ENCODE measurements at regions not wholly inside any gene's neighbourhood (a gene's known extent, or its start where the extent isn't known, plus 50 kb on each side); places are given as distances from the start of the nearest gene placed in this dataset.

- no peaks in the 10 kb centered on the region for H3K9me3 Mint-ChIP-seq (ENCODE audit: unreplicated experiment)
- no peak for TF ChIP-seq CTCF (IDR thresholded peaks at IDR 0.05; ENCODE audit: unreplicated experiment)
- no peaks in the 10 kb centered on the region for H3K4me1 Mint-ChIP-seq (ENCODE audit: insufficient read depth, unreplicated experiment)
- H3K27me3 Mint-ChIP-seq (ENCODE audit: insufficient read depth, unreplicated experiment), result no peaks in the 10 kb centered on the region
- POLR2A ChIA-PET, result no interaction called here
- CTCF ChIA-PET, result no interaction called here
- no peak overlapping the region for H3K4me3 Mint-ChIP-seq (ENCODE audit: unreplicated experiment)
- intact Hi-C loops (cut with micrococcal nuclease), result no loop called here
- no peak overlapping the region for H3K27ac Mint-ChIP-seq (ENCODE audit: low read depth, unreplicated experiment)
- no TSS peak for BruUV-seq (replicated peaks)
- no peaks in the 10 kb centered on the region for H3K36me3 Mint-ChIP-seq (ENCODE audit: insufficient read depth, unreplicated experiment)
- no peak for DNase-seq (ENCODE audit: unreplicated experiment)
Measured at GRCh38 chr3:153073636-153074035, 88.4 kb upstream of the RAP2B start.

- H3K9me3 Mint-ChIP-seq (ENCODE audit: unreplicated experiment), result no peaks in the 10 kb centered on the region
- H3K4me3 Mint-ChIP-seq (ENCODE audit: unreplicated experiment), result no peak overlapping the region
- no peaks in the 10 kb centered on the region for H3K36me3 Mint-ChIP-seq (ENCODE audit: insufficient read depth, unreplicated experiment)
- intact Hi-C loops (cut with micrococcal nuclease), result no loop called here
- no peaks in the 10 kb centered on the region for H3K27me3 Mint-ChIP-seq (ENCODE audit: insufficient read depth, unreplicated experiment)
- H3K27ac Mint-ChIP-seq (ENCODE audit: low read depth, unreplicated experiment), result no peak overlapping the region
- no peak for DNase-seq (ENCODE audit: unreplicated experiment)
- ChIA-PET CTCF (no interaction called here), POLR2A (no interaction called here)
- TF ChIP-seq CTCF (IDR thresholded peaks at IDR 0.05; ENCODE audit: unreplicated experiment), result no peak
- no TSS peak for BruUV-seq (replicated peaks)
- H3K4me1 Mint-ChIP-seq (ENCODE audit: insufficient read depth, unreplicated experiment), result no peaks in the 10 kb centered on the region
Measured at GRCh38 chr3:153078826-153079225, 83.2 kb upstream of the RAP2B start.

GRCh38 chr3:153079386-153079785, 82.6 kb upstream of the RAP2B start:
- Mint-ChIP-seq H3K4me1 (ENCODE audit: insufficient read depth, unreplicated experiment) (no peaks in the 10 kb centered on the region), H3K36me3 (ENCODE audit: insufficient read depth, unreplicated experiment) (no peaks in the 10 kb centered on the region), H3K4me3 (ENCODE audit: unreplicated experiment) (no peak overlapping the region), H3K9me3 (ENCODE audit: unreplicated experiment) (no peaks in the 10 kb centered on the region), H3K27ac (ENCODE audit: low read depth, unreplicated experiment) (no peak overlapping the region), H3K27me3 (ENCODE audit: insufficient read depth, unreplicated experiment) (no peaks in the 10 kb centered on the region)
- no peak for TF ChIP-seq CTCF (IDR thresholded peaks at IDR 0.05; ENCODE audit: unreplicated experiment)
- no TSS peak for BruUV-seq (replicated peaks)
- intact Hi-C loops (cut with micrococcal nuclease), result no loop called here
- POLR2A ChIA-PET, result no interaction called here
- no peak for DNase-seq (ENCODE audit: unreplicated experiment)
- CTCF ChIA-PET, result no interaction called here

- no peaks in the 10 kb centered on the region for H3K36me3 Mint-ChIP-seq (ENCODE audit: insufficient read depth, unreplicated experiment)
- DNase-seq (ENCODE audit: unreplicated experiment), result no peak
- CTCF ChIA-PET, result interaction anchor here (0.6 kb wide), 1 partner anchor 1853 kb away, joined by 5 read pairs; no protein-coding TSS in a partner anchor
- no peak overlapping the region for H3K4me3 Mint-ChIP-seq (ENCODE audit: unreplicated experiment)
- H3K9me3 Mint-ChIP-seq (ENCODE audit: unreplicated experiment), result no peaks in the 10 kb centered on the region
- no peak for TF ChIP-seq CTCF (IDR thresholded peaks at IDR 0.05; ENCODE audit: unreplicated experiment)
- H3K27ac Mint-ChIP-seq (ENCODE audit: low read depth, unreplicated experiment), result no peak overlapping the region
- no TSS peak for BruUV-seq (replicated peaks)
- H3K4me1 Mint-ChIP-seq (ENCODE audit: insufficient read depth, unreplicated experiment), result no peaks in the 10 kb centered on the region
- POLR2A ChIA-PET, result interaction anchor here (0.6 to 1.4 kb wide), 4 partner anchors 16 to 140 kb away, joined by 3 read pairs; no protein-coding TSS in a partner anchor
- intact Hi-C loops (cut with micrococcal nuclease), result no loop called here
- no peaks in the 10 kb centered on the region for H3K27me3 Mint-ChIP-seq (ENCODE audit: insufficient read depth, unreplicated experiment)
Measured at GRCh38 chr3:153080778-153081240, 81.2 kb upstream of the RAP2B start.
